HG02623 (cell line): ENCODE measurements at regions not wholly inside any gene's neighbourhood (a gene's known extent, or its start where the extent isn't known, plus 50 kb on each side); places are given as distances from the start of the nearest gene placed in this dataset.
"Not testable (repeated sequence)": the region's sequence is repeated elsewhere in the genome, so short reads cannot be mapped to it uniquely, and the experiment has no call there.

Source experiments
- ATAC-seq: cut with Tn5 transposase; IDR thresholded peaks from one replicate; pipeline ENCODE4 v1.9.1; 2021; ENCODE audit warnings: moderate library complexity; ENCODE audit not compliant: unreplicated experiment

- no peak for ATAC-seq
Observed at GRCh38 chr16:47920709-47921108, 235.1 kb downstream of the ABCC12 start.

GRCh38 chr16:47917118-47917517, 238.7 kb downstream of the ABCC12 start:
- ATAC-seq, result no peak

GRCh38 chr16:47916266-47916665, 239.5 kb downstream of the ABCC12 start:
- no peak for ATAC-seq

GRCh38 chr16:47907109-47907508, 248.7 kb downstream of the ABCC12 start:
- no peak for ATAC-seq

- ATAC-seq, result no peak
Observed at GRCh38 chr16:47905771-47906170, 250.0 kb downstream of the ABCC12 start.

- no peak for ATAC-seq
Observed at GRCh38 chr16:47904691-47905090, 251.1 kb downstream of the ABCC12 start.

GRCh38 chr16:47903470-47903869, 252.3 kb downstream of the ABCC12 start:
- no peak for ATAC-seq

GRCh38 chr16:47897105-47897504, 258.7 kb downstream of the ABCC12 start:
- ATAC-seq, result not testable (repeated sequence)

GRCh38 chr16:47895146-47895545, 260.6 kb downstream of the ABCC12 start:
- no peak for ATAC-seq

GRCh38 chr16:47892999-47893398, 262.8 kb downstream of the ABCC12 start:
- ATAC-seq, result no peak

GRCh38 chr16:47888734-47889133, 267.1 kb downstream of the ABCC12 start:
- ATAC-seq, result no peak

- ATAC-seq, result no peak
Observed at GRCh38 chr16:47888142-47888541, 267.7 kb downstream of the ABCC12 start.

- no peak for ATAC-seq
Observed at GRCh38 chr16:47887496-47887895, 268.3 kb downstream of the ABCC12 start.

- no peak for ATAC-seq
Observed at GRCh38 chr16:47886631-47887415, 269.0 kb downstream of the ABCC12 start.

GRCh38 chr16:47886139-47886538, 269.7 kb downstream of the ABCC12 start:
- ATAC-seq, result no peak

- ATAC-seq, result no peak
Observed at GRCh38 chr16:47885489-47885888, 270.3 kb downstream of the ABCC12 start.

- ATAC-seq, result no peak
Observed at GRCh38 chr16:47884116-47884725, 271.6 kb downstream of the ABCC12 start.

GRCh38 chr16:47881574-47881973, 274.2 kb downstream of the ABCC12 start:
- ATAC-seq, result no peak

- no peak for ATAC-seq
Observed at GRCh38 chr16:47880653-47881052, 275.1 kb downstream of the ABCC12 start.

GRCh38 chr16:47877166-47877565, 278.6 kb downstream of the ABCC12 start:
- ATAC-seq, result no peak

- ATAC-seq, result no peak
Observed at GRCh38 chr16:47876511-47876910, 279.3 kb downstream of the ABCC12 start.

- ATAC-seq, result no peak
Observed at GRCh38 chr16:47873434-47873833, 282.4 kb downstream of the ABCC12 start.

GRCh38 chr16:47872225-47872624, 283.6 kb downstream of the ABCC12 start:
- ATAC-seq, result no peak
